ENCODE measurements at regions not wholly inside any gene's neighbourhood (a gene's known extent, or its start where the extent isn't known, plus 50 kb on each side); places are given as distances from the start of the nearest gene placed in this dataset.

DNA sequence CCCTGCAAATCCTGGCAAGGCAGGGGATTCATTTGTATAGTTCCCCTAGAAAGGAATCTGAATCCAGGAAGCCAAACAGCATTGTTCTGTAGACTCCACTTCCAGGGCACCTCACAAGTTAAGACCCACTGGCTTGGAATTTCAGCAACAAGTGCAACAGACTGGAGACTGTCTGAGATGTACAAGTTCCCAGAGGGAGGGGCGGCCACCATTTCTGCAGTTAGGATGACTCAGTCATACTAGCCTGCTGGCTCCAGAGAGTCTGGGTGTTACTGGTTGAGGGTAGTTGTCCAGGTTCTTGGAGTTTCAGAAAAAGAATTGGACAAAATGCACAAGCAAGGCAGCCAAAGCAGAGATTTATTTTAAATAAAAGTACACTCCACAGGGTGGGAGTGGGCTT lies 384.2 kb downstream of the DSC3 start:
- no peaks in the 10 kb centered on the region for H3K27me3 ChIP-seq (ENCODE audit: insufficient read depth, low read length, poor library complexity)
- no peaks in the 10 kb centered on the region for H4K20me1 ChIP-seq (ENCODE audit: insufficient read depth, low read length)
- no peaks in the 10 kb centered on the region for H3K36me3 ChIP-seq (ENCODE audit: insufficient read depth, low read length)
- no peak overlapping the region for H3K4me3 ChIP-seq (ENCODE audit: low read depth in 1 of 2, low read length in 2 of 2)
- ATAC-seq (ENCODE audit: insufficient read depth, low read depth) (no peak), DNase-seq (no peak)
- no peaks in the 10 kb centered on the region for H3K9me3 ChIP-seq (ENCODE audit: insufficient read depth, low read length, severe bottlenecking)
- no peaks in the 10 kb centered on the region for H3K79me2 ChIP-seq (ENCODE audit: insufficient read depth, low read length)
- no peak for TF ChIP-seq EZH2 (IDR thresholded peaks at IDR 0.05; ENCODE audit: borderline replicate concordance, low read depth, low read length, severe bottlenecking)
- H3K27ac ChIP-seq (ENCODE audit: low read length), result no peak overlapping the region
- H3K4me2 ChIP-seq (ENCODE audit: insufficient read depth, low read length), result no peak overlapping the region
- H2AFZ ChIP-seq (ENCODE audit: low read depth, low read length), result no peak overlapping the region
- no peaks in the 10 kb centered on the region for H3K4me1 ChIP-seq (ENCODE audit: insufficient read depth, low read length)
- H3K9ac ChIP-seq (ENCODE audit: low read depth, low read length), result no peak overlapping the region

DNA sequence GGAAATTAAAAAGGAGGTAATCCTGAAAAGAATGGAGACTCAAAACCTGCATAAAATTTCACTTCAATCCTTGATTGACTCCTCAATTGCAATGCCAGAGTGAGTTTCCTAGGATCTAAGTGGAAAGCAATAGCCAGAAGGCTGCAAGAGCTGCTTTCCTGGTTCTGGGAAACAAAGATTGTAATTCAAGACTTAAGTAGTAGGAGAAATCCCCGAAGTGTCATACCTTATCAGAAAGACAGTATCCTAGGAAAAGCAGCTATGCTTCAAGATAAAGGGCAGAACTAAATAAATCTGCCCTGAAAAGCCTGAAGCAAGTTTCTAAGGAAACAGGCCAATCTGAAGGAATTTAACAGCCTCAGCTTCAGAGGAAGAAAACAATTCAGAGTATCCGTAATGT lies 390.2 kb downstream of the DSC3 start:
- no peak for ATAC-seq (ENCODE audit: insufficient read depth, low read depth)
- Histone ChIP-seq H3K4me3 (ENCODE audit: low read depth in 1 of 2, low read length in 2 of 2) (no peak overlapping the region), H4K20me1 (ENCODE audit: insufficient read depth, low read length) (no peaks in the 10 kb centered on the region), H3K79me2 (ENCODE audit: insufficient read depth, low read length) (no peaks in the 10 kb centered on the region), H3K4me1 (ENCODE audit: insufficient read depth, low read length) (no peaks in the 10 kb centered on the region), H3K4me2 (ENCODE audit: insufficient read depth, low read length) (no peak overlapping the region), H3K9ac (ENCODE audit: low read depth, low read length) (no peak overlapping the region), H3K27me3 (ENCODE audit: insufficient read depth, low read length, poor library complexity) (no peaks in the 10 kb centered on the region), H3K27ac (ENCODE audit: low read length) (no peak overlapping the region), H3K36me3 (ENCODE audit: insufficient read depth, low read length) (no peaks in the 10 kb centered on the region), H3K9me3 (ENCODE audit: insufficient read depth, low read length, severe bottlenecking) (no peaks in the 10 kb centered on the region), H2AFZ (ENCODE audit: low read depth, low read length) (no peak overlapping the region)
- DNase-seq, result no peak
- no peak for TF ChIP-seq EZH2 (IDR thresholded peaks at IDR 0.05; ENCODE audit: borderline replicate concordance, low read depth, low read length, severe bottlenecking)
- TF ChIP-seq, protein P1, sequence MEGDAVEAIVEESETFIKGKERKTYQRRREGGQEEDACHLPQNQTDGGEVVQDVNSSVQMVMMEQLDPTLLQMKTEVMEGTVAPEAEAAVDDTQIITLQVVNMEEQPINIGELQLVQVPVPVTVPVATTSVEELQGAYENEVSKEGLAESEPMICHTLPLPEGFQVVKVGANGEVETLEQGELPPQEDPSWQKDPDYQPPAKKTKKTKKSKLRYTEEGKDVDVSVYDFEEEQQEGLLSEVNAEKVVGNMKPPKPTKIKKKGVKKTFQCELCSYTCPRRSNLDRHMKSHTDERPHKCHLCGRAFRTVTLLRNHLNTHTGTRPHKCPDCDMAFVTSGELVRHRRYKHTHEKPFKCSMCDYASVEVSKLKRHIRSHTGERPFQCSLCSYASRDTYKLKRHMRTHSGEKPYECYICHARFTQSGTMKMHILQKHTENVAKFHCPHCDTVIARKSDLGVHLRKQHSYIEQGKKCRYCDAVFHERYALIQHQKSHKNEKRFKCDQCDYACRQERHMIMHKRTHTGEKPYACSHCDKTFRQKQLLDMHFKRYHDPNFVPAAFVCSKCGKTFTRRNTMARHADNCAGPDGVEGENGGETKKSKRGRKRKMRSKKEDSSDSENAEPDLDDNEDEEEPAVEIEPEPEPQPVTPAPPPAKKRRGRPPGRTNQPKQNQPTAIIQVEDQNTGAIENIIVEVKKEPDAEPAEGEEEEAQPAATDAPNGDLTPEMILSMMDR (IDR thresholded peaks at IDR 0.05; ENCODE audit: borderline replicate concordance, extremely low read depth, low read length, poor library complexity, severe bottlenecking), result no peak

DNA sequence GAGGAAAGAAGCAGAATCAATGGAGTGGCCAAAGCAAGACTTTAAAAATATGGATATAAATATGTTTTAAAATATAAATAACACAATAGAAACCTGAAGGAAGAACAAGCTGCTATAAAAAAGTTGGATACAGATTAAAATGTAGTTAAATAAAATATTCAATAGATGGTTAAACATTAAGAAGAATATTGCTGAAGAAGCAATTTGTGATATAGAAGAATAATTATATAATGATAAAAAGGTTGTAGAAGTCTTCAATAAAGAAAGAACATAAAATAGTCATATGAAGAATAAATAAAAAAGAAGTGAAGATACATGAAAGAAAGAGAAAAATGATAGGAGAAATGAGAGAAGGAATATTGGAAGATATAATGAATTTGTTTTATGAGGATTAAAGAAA lies 392.0 kb downstream of the DSC3 start:
- Histone ChIP-seq H3K36me3 (ENCODE audit: insufficient read depth, low read length) (no peaks in the 10 kb centered on the region), H3K27me3 (ENCODE audit: insufficient read depth, low read length, poor library complexity) (no peaks in the 10 kb centered on the region), H3K9ac (ENCODE audit: low read depth, low read length) (no peak overlapping the region), H2AFZ (ENCODE audit: low read depth, low read length) (no peak overlapping the region), H3K27ac (ENCODE audit: low read length) (no peak overlapping the region), H4K20me1 (ENCODE audit: insufficient read depth, low read length) (no peaks in the 10 kb centered on the region), H3K4me3 (ENCODE audit: low read depth in 1 of 2, low read length in 2 of 2) (no peak overlapping the region), H3K9me3 (ENCODE audit: insufficient read depth, low read length, severe bottlenecking) (no peaks in the 10 kb centered on the region), H3K4me2 (ENCODE audit: insufficient read depth, low read length) (no peak overlapping the region), H3K79me2 (ENCODE audit: insufficient read depth, low read length) (no peaks in the 10 kb centered on the region), H3K4me1 (ENCODE audit: insufficient read depth, low read length) (no peaks in the 10 kb centered on the region)
- DNase-seq, result no peak
- TF ChIP-seq EZH2 (IDR thresholded peaks at IDR 0.05; ENCODE audit: borderline replicate concordance, low read depth, low read length, severe bottlenecking), result no peak
- TF ChIP-seq, protein P1 (IDR thresholded peaks at IDR 0.05; ENCODE audit: borderline replicate concordance, extremely low read depth, low read length, poor library complexity, severe bottlenecking), result no peak
- no peak for ATAC-seq (ENCODE audit: insufficient read depth, low read depth)

DNA sequence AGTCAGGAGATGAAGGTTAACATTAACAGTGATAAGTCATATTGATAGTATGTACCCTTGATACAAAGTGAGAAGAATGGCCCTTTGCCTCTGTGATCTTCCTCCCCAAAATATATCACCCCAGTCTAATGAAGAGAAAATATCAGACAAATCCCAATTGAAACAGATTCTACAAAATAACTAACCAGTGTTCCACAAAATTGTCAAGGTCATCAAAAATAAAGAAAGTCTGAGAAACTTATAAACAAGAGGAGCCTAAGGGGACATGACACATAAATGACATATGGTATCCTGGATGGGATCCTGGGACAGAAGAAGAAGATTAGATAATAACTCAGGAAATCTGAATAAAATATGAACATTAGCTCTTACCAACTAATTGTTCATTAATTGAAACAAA lies 398.4 kb downstream of the DSC3 start:
- no peak overlapping the region for H3K4me3 ChIP-seq (ENCODE audit: low read depth in 1 of 2, low read length in 2 of 2)
- no peak overlapping the region for H3K9ac ChIP-seq (ENCODE audit: low read depth, low read length)
- DNase-seq (no peak), ATAC-seq (ENCODE audit: insufficient read depth, low read depth) (no peak)
- no peak overlapping the region for H3K27ac ChIP-seq (ENCODE audit: low read length)
- TF ChIP-seq, protein P1 (IDR thresholded peaks at IDR 0.05; ENCODE audit: borderline replicate concordance, extremely low read depth, low read length, poor library complexity, severe bottlenecking), result no peak
- no peak for TF ChIP-seq EZH2 (IDR thresholded peaks at IDR 0.05; ENCODE audit: borderline replicate concordance, low read depth, low read length, severe bottlenecking)
- H3K27me3 ChIP-seq (ENCODE audit: insufficient read depth, low read length, poor library complexity), result no peaks in the 10 kb centered on the region
- H3K4me1 ChIP-seq (ENCODE audit: insufficient read depth, low read length), result no peaks in the 10 kb centered on the region
- H3K9me3 ChIP-seq (ENCODE audit: insufficient read depth, low read length, severe bottlenecking), result no peaks in the 10 kb centered on the region
- H3K79me2 ChIP-seq (ENCODE audit: insufficient read depth, low read length), result no peaks in the 10 kb centered on the region
- no peaks in the 10 kb centered on the region for H4K20me1 ChIP-seq (ENCODE audit: insufficient read depth, low read length)
- no peak overlapping the region for H2AFZ ChIP-seq (ENCODE audit: low read depth, low read length)
- H3K36me3 ChIP-seq (ENCODE audit: insufficient read depth, low read length), result no peaks in the 10 kb centered on the region
- no peak overlapping the region for H3K4me2 ChIP-seq (ENCODE audit: insufficient read depth, low read length)
